ENCODE measurements at regions not wholly inside any gene's neighbourhood (a gene's known extent, or its start where the extent isn't known, plus 50 kb on each side); places are given as distances from the start of the nearest gene placed in this dataset.

DNA sequence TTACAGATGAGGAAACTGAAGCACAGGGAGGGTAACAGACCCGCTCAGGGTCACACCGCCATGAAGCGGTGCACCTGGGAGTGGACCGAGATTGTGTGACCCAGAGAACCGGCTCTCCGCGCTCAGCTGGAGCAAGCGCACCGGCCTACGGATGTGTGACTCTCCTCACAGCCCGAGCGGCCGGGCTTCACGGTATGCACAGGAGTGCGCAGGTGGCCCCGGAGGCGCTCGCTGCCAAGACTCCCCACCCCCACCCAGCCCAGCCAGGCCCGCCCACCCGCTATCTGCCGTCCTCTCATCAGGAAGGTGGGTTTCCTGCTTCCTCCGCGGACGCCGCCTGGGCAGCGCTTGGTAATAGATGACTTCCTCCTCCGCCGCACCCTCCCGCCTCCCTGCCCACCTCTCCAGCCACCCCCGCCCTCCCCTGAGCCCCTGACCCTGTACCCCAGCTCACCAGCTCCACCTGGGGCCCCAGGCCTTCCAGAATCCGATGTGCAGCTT, 110.7 kb downstream of the NCOR2 start:
- Mint-ChIP-seq H3K4me3 (no peak overlapping the region), H3K36me3 (ENCODE audit: low read depth) (peaks cover 22% of the 10 kb centered on the region), H3K27me3 (ENCODE audit: low read depth) (no peaks in the 10 kb centered on the region), H3K4me1 (ENCODE audit: low read depth) (peaks cover 45% of the 10 kb centered on the region), H3K27ac (no peak overlapping the region), H3K9me3 (peaks cover 2% of the 10 kb centered on the region)
- DNase-seq: peak; percentile 18
- CTCF ChIA-PET: interaction anchor here (0.6 to 1.4 kb wide), 4 partner anchors 310 to 426 kb away, joined by 3 to 4 read pairs (median 3); no protein-coding TSS in a partner anchor
- intact Hi-C loops (cut with micrococcal nuclease): loop anchor here (1.0 to 5.0 kb wide), 4 partner anchors 10 to 739 kb away; no protein-coding TSS in a partner anchor

- Mint-ChIP-seq H3K36me3 (ENCODE audit: low read depth) (peaks cover 22% of the 10 kb centered on the region), H3K9me3 (peaks cover 2% of the 10 kb centered on the region), H3K27ac (no peak overlapping the region), H3K27me3 (ENCODE audit: low read depth) (no peaks in the 10 kb centered on the region), H3K4me3 (peak overlapping the region; percentile 24), H3K4me1 (ENCODE audit: low read depth) (peaks cover 49% of the 10 kb centered on the region)
- no peak for DNase-seq
- CTCF ChIA-PET: interaction anchor here (0.6 to 2.4 kb wide), 5 partner anchors 10 to 425 kb away, joined by 3 to 8 read pairs (median 3); no protein-coding TSS in a partner anchor
- intact Hi-C loops (cut with micrococcal nuclease): loop anchor here (5.0 kb wide), 1 partner anchor 739 kb away; no protein-coding TSS in a partner anchor
These were observed 111.2 kb downstream of the NCOR2 start for GRCh38 chr12:124456133-124456651.

- H3K9me3 Mint-ChIP-seq: peaks cover 2% of the 10 kb centered on the region
These were observed 112.1 kb downstream of the NCOR2 start for GRCh38 chr12:124455336-124455735.

GRCh38 chr12:124454735-124455134, 112.7 kb downstream of the NCOR2 start:
- peaks cover 57% of the 10 kb centered on the region for H3K4me1 Mint-ChIP-seq (ENCODE audit: low read depth)
- H3K27me3 Mint-ChIP-seq (ENCODE audit: low read depth): no peaks in the 10 kb centered on the region
- peaks cover 2% of the 10 kb centered on the region for H3K9me3 Mint-ChIP-seq
- intact Hi-C loops (cut with micrococcal nuclease): loop anchor here (5.0 kb wide), 1 partner anchor 737 kb away; no protein-coding TSS in a partner anchor
- H3K4me3 Mint-ChIP-seq: no peak overlapping the region
- H3K36me3 Mint-ChIP-seq (ENCODE audit: low read depth): peaks cover 15% of the 10 kb centered on the region
- H3K27ac Mint-ChIP-seq: no peak overlapping the region
- DNase-seq: no peak
- CTCF ChIA-PET: interaction anchor here (1.0 to 2.4 kb wide), 2 partner anchors 12 to 312 kb away, joined by 3 to 8 read pairs; no protein-coding TSS in a partner anchor

More at GRCh38 chr12:124455336-124455735, 112.1 kb downstream of the NCOR2 start:
- no peak for DNase-seq
- peaks cover 20% of the 10 kb centered on the region for H3K36me3 Mint-ChIP-seq (ENCODE audit: low read depth)
- intact Hi-C loops (cut with micrococcal nuclease): loop anchor here (5.0 kb wide), 1 partner anchor 738 kb away; no protein-coding TSS in a partner anchor
- H3K4me3 Mint-ChIP-seq: no peak overlapping the region
- CTCF ChIA-PET: interaction anchor here (1.0 to 2.4 kb wide), 3 partner anchors 11 to 311 kb away, joined by 3 to 8 read pairs (median 3); no protein-coding TSS in a partner anchor
- no peak overlapping the region for H3K27ac Mint-ChIP-seq
- no peaks in the 10 kb centered on the region for H3K27me3 Mint-ChIP-seq (ENCODE audit: low read depth)
- H3K4me1 Mint-ChIP-seq (ENCODE audit: low read depth): peaks cover 57% of the 10 kb centered on the region

GRCh38 chr12:124454352-124454725, 113.1 kb downstream of the NCOR2 start:
- no peak for DNase-seq
- H3K27me3 Mint-ChIP-seq (ENCODE audit: low read depth): no peaks in the 10 kb centered on the region
- no peak overlapping the region for H3K27ac Mint-ChIP-seq
- H3K4me3 Mint-ChIP-seq: no peak overlapping the region
- H3K9me3 Mint-ChIP-seq: peaks cover 1% of the 10 kb centered on the region
- peaks cover 57% of the 10 kb centered on the region for H3K4me1 Mint-ChIP-seq (ENCODE audit: low read depth)
- intact Hi-C loops (cut with micrococcal nuclease): no loop called here
- H3K36me3 Mint-ChIP-seq (ENCODE audit: low read depth): peaks cover 11% of the 10 kb centered on the region
- CTCF ChIA-PET: interaction anchor here (2.4 kb wide), 1 partner anchor 12 kb away, joined by 8 read pairs; no protein-coding TSS in a partner anchor

DNA sequence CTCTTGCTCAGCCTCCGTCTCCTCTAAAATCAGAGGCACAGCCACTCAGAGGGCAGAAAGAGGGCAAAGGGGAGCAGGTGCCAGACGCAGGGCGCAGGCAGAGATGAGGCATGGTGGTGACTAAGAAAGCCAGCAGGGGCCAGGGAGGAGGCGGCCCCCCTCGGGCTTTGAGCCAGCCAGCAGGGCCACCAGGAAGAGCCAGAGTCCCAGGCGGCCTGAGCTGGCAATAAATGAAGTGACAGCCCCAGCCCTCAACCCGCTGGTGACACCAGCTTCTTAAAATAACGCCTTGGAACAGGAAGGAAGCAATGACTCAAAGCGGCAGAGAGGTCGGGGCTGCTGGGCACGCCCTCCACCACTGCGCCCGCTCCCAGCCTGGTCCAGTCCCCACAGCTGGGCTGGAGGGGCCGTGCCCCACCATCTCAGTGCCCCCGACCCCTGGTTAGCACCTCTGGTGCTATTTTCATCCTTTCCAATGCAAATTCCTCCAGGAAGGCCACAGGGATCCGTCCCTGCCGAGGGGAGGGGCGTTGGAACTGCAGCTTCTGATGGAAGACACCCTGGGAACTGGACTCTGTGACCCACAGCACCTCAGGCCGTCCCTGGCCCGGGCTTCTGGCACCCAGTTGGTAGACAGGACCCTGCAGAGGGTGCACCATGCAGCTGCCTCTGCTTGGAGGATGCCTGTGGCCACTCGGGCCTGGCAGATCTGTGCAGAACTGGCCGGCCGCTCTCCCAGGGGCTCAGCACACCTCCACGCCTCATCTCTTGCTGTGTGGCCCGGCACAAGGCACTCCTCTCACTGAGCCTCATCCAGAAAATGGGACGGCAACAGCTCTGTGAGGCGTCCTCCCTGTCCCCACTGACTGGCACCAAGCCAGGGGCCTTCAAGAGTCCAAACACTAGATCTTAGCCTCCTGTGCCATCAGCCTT, 113.7 kb downstream of the NCOR2 start:
- intact Hi-C loops (cut with micrococcal nuclease): loop anchor here (1.0 kb wide), 7 partner anchors 13 to 321 kb away; no protein-coding TSS in a partner anchor
- CTCF ChIA-PET: interaction anchor here (0.9 to 2.4 kb wide), 4 partner anchors 13 to 311 kb away, joined by 3 to 8 read pairs (median 4); no protein-coding TSS in a partner anchor
- Mint-ChIP-seq H3K4me1 (ENCODE audit: low read depth) (peaks cover 57% of the 10 kb centered on the region), H3K9me3 (no peaks in the 10 kb centered on the region), H3K27ac (no peak overlapping the region), H3K27me3 (ENCODE audit: low read depth) (no peaks in the 10 kb centered on the region), H3K4me3 (no peak overlapping the region), H3K36me3 (ENCODE audit: low read depth) (peaks cover 8% of the 10 kb centered on the region)
- peak; percentile 93 for DNase-seq

- Mint-ChIP-seq H3K27me3 (ENCODE audit: low read depth) (no peaks in the 10 kb centered on the region), H3K27ac (no peak overlapping the region), H3K4me1 (ENCODE audit: low read depth) (peaks cover 49% of the 10 kb centered on the region), H3K9me3 (no peaks in the 10 kb centered on the region), H3K4me3 (no peak overlapping the region), H3K36me3 (ENCODE audit: low read depth) (peaks cover 6% of the 10 kb centered on the region)
- intact Hi-C loops (cut with micrococcal nuclease): loop anchor here (1.0 kb wide), 7 partner anchors 14 to 322 kb away; no protein-coding TSS in a partner anchor
- DNase-seq: no peak
- CTCF ChIA-PET: interaction anchor here (0.9 to 1.1 kb wide), 3 partner anchors 14 to 312 kb away, joined by 3 to 6 read pairs (median 3); no protein-coding TSS in a partner anchor
These were observed 114.7 kb downstream of the NCOR2 start for GRCh38 chr12:124452576-124453331.

DNA sequence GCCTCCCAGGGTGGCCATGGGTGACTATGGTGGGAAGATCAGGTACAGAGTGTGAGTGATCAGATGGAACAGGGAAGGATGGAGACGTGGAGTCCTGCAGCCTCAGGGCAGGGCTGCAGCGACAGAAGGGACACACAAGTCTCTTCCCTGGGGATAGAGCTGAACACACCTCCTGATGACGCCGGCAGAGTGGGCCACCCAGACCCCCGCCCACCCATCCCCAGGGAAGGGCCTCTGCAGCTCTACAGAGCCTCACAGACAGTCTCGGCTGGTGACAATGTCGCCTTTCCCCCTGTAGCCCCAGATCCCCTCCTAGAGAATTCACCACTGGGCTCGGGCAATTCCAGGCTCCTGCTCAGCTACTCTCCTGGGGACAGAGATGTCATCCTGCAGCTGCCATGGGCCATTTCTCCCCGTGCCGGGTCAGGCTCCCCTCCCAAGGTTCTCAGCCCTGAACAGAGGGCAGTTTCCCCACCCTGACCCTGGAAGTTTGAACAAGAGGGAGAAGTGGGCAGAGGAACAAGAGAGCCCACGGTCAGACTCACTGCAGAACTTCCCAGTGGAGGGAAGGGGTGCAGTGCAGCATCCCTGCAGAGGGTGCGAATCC, 115.7 kb downstream of the NCOR2 start:
- no peak overlapping the region for H3K27ac Mint-ChIP-seq
- intact Hi-C loops (cut with micrococcal nuclease): no loop called here
- CTCF ChIA-PET: no interaction called here
- no peak for DNase-seq
- H3K4me1 Mint-ChIP-seq (ENCODE audit: low read depth): peaks cover 41% of the 10 kb centered on the region
- H3K36me3 Mint-ChIP-seq (ENCODE audit: low read depth): peaks cover 6% of the 10 kb centered on the region
- H3K27me3 Mint-ChIP-seq (ENCODE audit: low read depth): no peaks in the 10 kb centered on the region
- H3K9me3 Mint-ChIP-seq: no peaks in the 10 kb centered on the region
- no peak overlapping the region for H3K4me3 Mint-ChIP-seq

DNA sequence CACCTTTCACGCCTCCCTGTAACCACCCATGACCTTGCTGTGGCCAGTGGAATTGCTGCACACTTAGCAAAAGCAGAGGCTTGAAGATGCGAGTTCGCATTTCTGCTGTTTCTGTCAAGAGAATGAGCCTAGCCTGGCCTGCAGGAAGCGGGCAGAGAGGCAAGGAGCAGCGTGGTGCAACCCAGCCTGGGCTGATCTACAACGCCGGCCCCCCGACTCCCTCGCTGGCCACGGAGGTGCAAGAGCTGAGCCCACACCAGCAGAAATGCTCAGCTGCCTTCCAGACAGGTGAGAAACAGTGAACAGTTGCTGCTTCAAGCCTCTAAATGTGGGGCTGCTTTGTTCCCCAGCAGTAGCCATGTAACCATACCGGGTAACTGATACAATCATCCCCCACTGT, 116.4 kb downstream of the NCOR2 start:
- intact Hi-C loops (cut with micrococcal nuclease): no loop called here
- Mint-ChIP-seq H3K9me3 (no peaks in the 10 kb centered on the region), H3K4me1 (ENCODE audit: low read depth) (peaks cover 35% of the 10 kb centered on the region), H3K27me3 (ENCODE audit: low read depth) (no peaks in the 10 kb centered on the region), H3K36me3 (ENCODE audit: low read depth) (peaks cover 4% of the 10 kb centered on the region), H3K4me3 (no peak overlapping the region), H3K27ac (no peak overlapping the region)
- CTCF ChIA-PET: interaction anchor here (1.5 kb wide), 1 partner anchor 314 kb away, joined by 3 read pairs; no protein-coding TSS in a partner anchor
- DNase-seq: no peak

- CTCF ChIA-PET: interaction anchor here (1.5 kb wide), 1 partner anchor 314 kb away, joined by 3 read pairs; no protein-coding TSS in a partner anchor
- no peaks in the 10 kb centered on the region for H3K27me3 Mint-ChIP-seq (ENCODE audit: low read depth)
These were observed 117.0 kb downstream of the NCOR2 start for GRCh38 chr12:124450376-124450750.

More at GRCh38 chr12:124450376-124450750, 117.0 kb downstream of the NCOR2 start:
- H3K4me1 Mint-ChIP-seq (ENCODE audit: low read depth): peaks cover 34% of the 10 kb centered on the region
- H3K36me3 Mint-ChIP-seq (ENCODE audit: low read depth): peaks cover 4% of the 10 kb centered on the region
- no peaks in the 10 kb centered on the region for H3K9me3 Mint-ChIP-seq
- no peak for DNase-seq
- H3K27ac Mint-ChIP-seq: no peak overlapping the region
- intact Hi-C loops (cut with micrococcal nuclease): no loop called here
- H3K4me3 Mint-ChIP-seq: no peak overlapping the region
